ENCODE measurements at regions not wholly inside any gene's neighbourhood (a gene's known extent, or its start where the extent isn't known, plus 50 kb on each side); places are given as distances from the start of the nearest gene placed in this dataset.

GRCh38 chr18:78601349-78601748 lies 378.3 kb upstream of the SALL3 start:
- no peak for DNase-seq (ENCODE audit: extremely low read depth in 1 of 2, low read depth in 1 of 2)

- DNase-seq (ENCODE audit: extremely low read depth in 1 of 2, low read depth in 1 of 2) = no peak
Observed at GRCh38 chr18:78601923-78602322, 377.7 kb upstream of the SALL3 start.

GRCh38 chr18:78602430-78602829 lies 377.2 kb upstream of the SALL3 start:
- no peak for DNase-seq (ENCODE audit: extremely low read depth in 1 of 2, low read depth in 1 of 2)

GRCh38 chr18:78603102-78603983 lies 376.3 kb upstream of the SALL3 start:
- no peak for DNase-seq (ENCODE audit: extremely low read depth in 1 of 2, low read depth in 1 of 2)

GRCh38 chr18:78605255-78605654 lies 374.4 kb upstream of the SALL3 start:
- DNase-seq (ENCODE audit: extremely low read depth in 1 of 2, low read depth in 1 of 2) = no peak

GRCh38 chr18:78607221-78607620 lies 372.4 kb upstream of the SALL3 start:
- DNase-seq (ENCODE audit: extremely low read depth in 1 of 2, low read depth in 1 of 2) = no peak

- DNase-seq (ENCODE audit: extremely low read depth in 1 of 2, low read depth in 1 of 2) = no peak
Observed at GRCh38 chr18:78607784-78608183, 371.8 kb upstream of the SALL3 start.

GRCh38 chr18:78610179-78610578 lies 369.4 kb upstream of the SALL3 start:
- no peak for DNase-seq (ENCODE audit: extremely low read depth in 1 of 2, low read depth in 1 of 2)

- no peak for DNase-seq (ENCODE audit: extremely low read depth in 1 of 2, low read depth in 1 of 2)
Observed at GRCh38 chr18:78611201-78611800, 368.3 kb upstream of the SALL3 start.

- DNase-seq (ENCODE audit: extremely low read depth in 1 of 2, low read depth in 1 of 2) = no peak
Observed at GRCh38 chr18:78611869-78612268, 367.7 kb upstream of the SALL3 start.

- DNase-seq (ENCODE audit: extremely low read depth in 1 of 2, low read depth in 1 of 2) = no peak
Observed at GRCh38 chr18:78612318-78612717, 367.3 kb upstream of the SALL3 start.

GRCh38 chr18:78612801-78613200 lies 366.8 kb upstream of the SALL3 start:
- no peak for DNase-seq (ENCODE audit: extremely low read depth in 1 of 2, low read depth in 1 of 2)

- no peak for DNase-seq (ENCODE audit: extremely low read depth in 1 of 2, low read depth in 1 of 2)
Observed at GRCh38 chr18:78618726-78619125, 360.9 kb upstream of the SALL3 start.

GRCh38 chr18:78619854-78620253 lies 359.8 kb upstream of the SALL3 start:
- DNase-seq (ENCODE audit: extremely low read depth in 1 of 2, low read depth in 1 of 2) = no peak

- DNase-seq (ENCODE audit: extremely low read depth in 1 of 2, low read depth in 1 of 2) = no peak
Observed at GRCh38 chr18:78620326-78620725, 359.3 kb upstream of the SALL3 start.

- DNase-seq (ENCODE audit: extremely low read depth in 1 of 2, low read depth in 1 of 2) = no peak
Observed at GRCh38 chr18:78621141-78621755, 358.4 kb upstream of the SALL3 start.

- DNase-seq (ENCODE audit: extremely low read depth in 1 of 2, low read depth in 1 of 2) = no peak
Observed at GRCh38 chr18:78622251-78622906, 357.2 kb upstream of the SALL3 start.

- no peak for DNase-seq (ENCODE audit: extremely low read depth in 1 of 2, low read depth in 1 of 2)
Observed at GRCh38 chr18:78622907-78623541, 356.6 kb upstream of the SALL3 start.

GRCh38 chr18:78624646-78625279 lies 354.9 kb upstream of the SALL3 start:
- DNase-seq (ENCODE audit: extremely low read depth in 1 of 2, low read depth in 1 of 2) = no peak

- DNase-seq (ENCODE audit: extremely low read depth in 1 of 2, low read depth in 1 of 2) = no peak
Observed at GRCh38 chr18:78625847-78626246, 353.8 kb upstream of the SALL3 start.

Data from activated CD8-positive, alpha-beta memory T cell treated with anti-CD3 and anti-CD28 coated beads for 1 hour (primary cell).